Adrenal gland (tissue), 5 donors: ENCODE measurements at regions not wholly inside any gene's neighbourhood (a gene's known extent, or its start where the extent isn't known, plus 50 kb on each side); places are given as distances from the start of the nearest gene placed in this dataset.

Experiments
- POLR2A ChIP-seq, 2 donors: fragments of 450-650 bp; IDR thresholded peaks; one replicate each; pipeline ENCODE4 v1.6.1; 2017; ENCODE audit warnings: antibody characterized with exemption in 2 of 2, mild to moderate bottlenecking in 2 of 2, moderate library complexity in 1 of 2
- TF ChIP-seq, protein P1 (sequence below), 6 experiments: fragments of 450-650 bp in 4 of 6; fragments of 200-600 bp in 2 of 6; sonication (generic) in 1 of 6; IDR thresholded peaks; 1 replicate in 5 of 6; 2 replicates in 1 of 6; pipeline versions ENCODE4 v1.5.1 to v1.8.0; 2016 to 2021; ENCODE audit warnings: antibody characterized with exemption in 6 of 6, mild to moderate bottlenecking in 2 of 6, moderate library complexity in 1 of 6
- donor health status: DM: no; HTN: no; CAD: no.

DNA sequence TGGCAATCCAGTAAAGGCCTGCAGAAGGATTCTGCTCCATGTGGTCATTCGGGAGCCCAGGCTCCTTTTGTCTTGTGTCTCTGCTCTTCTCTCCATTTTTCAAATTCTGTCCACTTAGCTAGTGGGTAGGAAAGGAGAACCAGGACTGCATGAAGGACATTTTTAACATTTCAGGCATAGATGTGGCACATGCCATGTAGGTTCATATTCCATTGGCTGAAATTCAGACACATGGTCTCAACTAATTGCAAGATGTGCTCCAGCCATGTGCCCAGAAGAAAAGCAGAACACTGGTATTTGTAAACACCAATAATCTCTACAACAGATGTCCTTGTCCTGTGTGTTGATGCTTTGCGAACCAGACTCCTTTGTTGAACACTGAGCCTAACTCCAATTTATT, 85.2 kb upstream of the WLS start:
- TF ChIP-seq, protein P1, sequence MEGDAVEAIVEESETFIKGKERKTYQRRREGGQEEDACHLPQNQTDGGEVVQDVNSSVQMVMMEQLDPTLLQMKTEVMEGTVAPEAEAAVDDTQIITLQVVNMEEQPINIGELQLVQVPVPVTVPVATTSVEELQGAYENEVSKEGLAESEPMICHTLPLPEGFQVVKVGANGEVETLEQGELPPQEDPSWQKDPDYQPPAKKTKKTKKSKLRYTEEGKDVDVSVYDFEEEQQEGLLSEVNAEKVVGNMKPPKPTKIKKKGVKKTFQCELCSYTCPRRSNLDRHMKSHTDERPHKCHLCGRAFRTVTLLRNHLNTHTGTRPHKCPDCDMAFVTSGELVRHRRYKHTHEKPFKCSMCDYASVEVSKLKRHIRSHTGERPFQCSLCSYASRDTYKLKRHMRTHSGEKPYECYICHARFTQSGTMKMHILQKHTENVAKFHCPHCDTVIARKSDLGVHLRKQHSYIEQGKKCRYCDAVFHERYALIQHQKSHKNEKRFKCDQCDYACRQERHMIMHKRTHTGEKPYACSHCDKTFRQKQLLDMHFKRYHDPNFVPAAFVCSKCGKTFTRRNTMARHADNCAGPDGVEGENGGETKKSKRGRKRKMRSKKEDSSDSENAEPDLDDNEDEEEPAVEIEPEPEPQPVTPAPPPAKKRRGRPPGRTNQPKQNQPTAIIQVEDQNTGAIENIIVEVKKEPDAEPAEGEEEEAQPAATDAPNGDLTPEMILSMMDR (IDR thresholded peaks at IDR 0.05), result no peak
- TF ChIP-seq POLR2A (IDR thresholded peaks at IDR 0.05), result no peak
